Adrenal gland (tissue), 9 donors: ENCODE measurements at regions not wholly inside any gene's neighbourhood (a gene's known extent, or its start where the extent isn't known, plus 50 kb on each side); places are given as distances from the start of the nearest gene placed in this dataset.
"Not testable (repeated sequence)": the region's sequence is repeated elsewhere in the genome, so short reads cannot be mapped to it uniquely, and the experiment has no call there.

Experiments
- DNase-seq, 7 donors: peaks; one replicate each; pipeline ENCODE4 v3.0.0-alpha.2; 2019 to 2020
- H3K27ac ChIP-seq, 5 donors: fragments of 200-600 bp; sonication (generic) in 4 of 5; 1 replicate in 3 of 5; 2 replicates in 2 of 5; pipeline versions ENCODE4 v1.5.1 to v1.8.0; 2016 to 2020; ENCODE audit warnings: mild to moderate bottlenecking in 1 of 5
- H3K27me3 ChIP-seq: fragments of 200-600 bp; 2 replicates; pipeline ENCODE4 v1.8.0; 2021
- H3K36me3 ChIP-seq, 2 donors: fragments of 200-600 bp; replicated peaks in 1 of 2; 1 replicate in 1 of 2; 2 replicates in 1 of 2; pipeline versions ENCODE4 v1.5.1 to v1.8.0; 2018 to 2022
- H3K4me1 ChIP-seq, 2 donors: fragments of 200-600 bp; replicated peaks in 1 of 2; 1 replicate in 1 of 2; 2 replicates in 1 of 2; pipeline versions ENCODE4 v1.5.1 to v1.8.0; 2018 to 2021
- H3K4me3 ChIP-seq, 4 donors: fragments of 200-600 bp; sonication (generic) in 3 of 4; one replicate each; pipeline ENCODE4 v1.5.1; 2016 to 2018
- H3K9me3 ChIP-seq, 3 donors: fragments of 200-600 bp; sonication (generic) in 1 of 3; replicated peaks in 1 of 3; 1 replicate in 2 of 3; 2 replicates in 1 of 3; pipeline versions ENCODE4 v1.5.1 to v1.8.0; 2016 to 2021
- CTCF ChIP-seq, 6 experiments: fragments of 450-650 bp in 4 of 6; fragments of 200-600 bp in 2 of 6; sonication (generic) in 1 of 6; IDR thresholded peaks; 1 replicate in 5 of 6; 2 replicates in 1 of 6; pipeline versions ENCODE4 v1.5.1 to v1.8.0; 2016 to 2021; ENCODE audit warnings: antibody characterized with exemption in 6 of 6, mild to moderate bottlenecking in 2 of 6, moderate library complexity in 1 of 6
- POLR2A ChIP-seq, 2 donors: fragments of 450-650 bp; IDR thresholded peaks; one replicate each; pipeline ENCODE4 v1.6.1; 2017; ENCODE audit warnings: antibody characterized with exemption in 2 of 2, mild to moderate bottlenecking in 2 of 2, moderate library complexity in 1 of 2
- WGBS, 4 donors: extraction: QIAGEN DNeasy Blood & Tissue Kit in 2 of 4; methylation state at CpG; one replicate each; pipeline versions ENCODE4 v1.1.5 to v1.1.7; 2013 to 2017; 5-methylcytosine and 5-hydroxymethylcytosine counted together
- intact Hi-C, 2 donors: fragments of 100-400 bp; cut with DNase I; formaldehyde crosslinking; loops; one replicate each; pipeline versions ENCODE4 v1.14.1 to v1.15.0; 2022 to 2023
- donor health status: healthy with polysubstance abuse.
- donor health status: Bipolar disorder and iron deficiency.
- donor health status: DM: yes; HTN: yes; CAD: no.
- donor health status: DM: no; HTN: no; CAD: no.
- donor health status: DM: no; HTN: no; CAD: no.

GRCh38 chr11:129705933-129706332, 109.7 kb upstream of the TMEM45B start:
- Histone ChIP-seq H3K4me1 (no peaks in the 10 kb centered on the region), H3K27me3 (no peaks in the 10 kb centered on the region), H3K4me3 (no peak overlapping the region), H3K27ac (no peak overlapping the region), H3K36me3 (no peaks in the 10 kb centered on the region), H3K9me3 (no peaks in the 10 kb centered on the region)
- intact Hi-C loops = no loop called here
- TF ChIP-seq POLR2A (IDR thresholded peaks at IDR 0.05) (no peak), CTCF (IDR thresholded peaks at IDR 0.05) (no peak)
- WGBS, 4 donors = 59 to 69% (median 66%) methylated on average over 7 of the region's 7 CpGs
- DNase-seq = no peak

- Histone ChIP-seq H3K9me3 (no peaks in the 10 kb centered on the region), H3K4me1 (no peaks in the 10 kb centered on the region), H3K27ac (no peak overlapping the region), H3K36me3 (no peaks in the 10 kb centered on the region), H3K4me3 (no peak overlapping the region), H3K27me3 (no peaks in the 10 kb centered on the region)
- intact Hi-C loops = no loop called here
- TF ChIP-seq CTCF (IDR thresholded peaks at IDR 0.05) = no peak
- TF ChIP-seq POLR2A (IDR thresholded peaks at IDR 0.05) = no peak
- 48 to 63% (median 55%) methylated on average over 10 to 15 of the region's 15 CpGs for WGBS, 4 donors
- peak in 6 of 7 donors; percentile 5 to 51 (median 35) for DNase-seq
These were observed 105.7 kb upstream of the TMEM45B start for GRCh38 chr11:129709801-129710398.

- Histone ChIP-seq H3K9me3 (no peaks in the 10 kb centered on the region), H3K27ac (no peak overlapping the region), H3K4me1 (no peaks in the 10 kb centered on the region), H3K36me3 (no peaks in the 10 kb centered on the region), H3K27me3 (no peaks in the 10 kb centered on the region), H3K4me3 (no peak overlapping the region)
- DNase-seq = peak in 2 of 7 donors; percentile 1 to 24
- 67 to 87% (median 74%) methylated on average over 2 of the region's 2 CpGs for WGBS, 4 donors
- intact Hi-C loops = no loop called here
- TF ChIP-seq CTCF (IDR thresholded peaks at IDR 0.05) = no peak
- TF ChIP-seq POLR2A (IDR thresholded peaks at IDR 0.05) = no peak
These were observed 105.2 kb upstream of the TMEM45B start for GRCh38 chr11:129710423-129710822.

- 69 to 75% (median 72%) methylated on average over 3 of the region's 3 CpGs for WGBS, 4 donors
- Histone ChIP-seq H3K4me1 (no peaks in the 10 kb centered on the region), H3K27ac (no peak overlapping the region), H3K9me3 (no peaks in the 10 kb centered on the region), H3K4me3 (no peak overlapping the region), H3K36me3 (no peaks in the 10 kb centered on the region), H3K27me3 (no peaks in the 10 kb centered on the region)
- peak in 1 of 7 donors; percentile 4 for DNase-seq
- intact Hi-C loops = no loop called here
- TF ChIP-seq POLR2A (IDR thresholded peaks at IDR 0.05) = no peak
- no peak for TF ChIP-seq CTCF (IDR thresholded peaks at IDR 0.05)
These were observed 103.9 kb upstream of the TMEM45B start for GRCh38 chr11:129711760-129712159.

- H3K27ac ChIP-seq, intact Hi-C loops, H3K36me3 ChIP-seq, H3K27me3 ChIP-seq, H3K9me3 ChIP-seq, H3K4me3 ChIP-seq, H3K4me1 ChIP-seq: not testable (repeated sequence)
- DNase-seq = peak in 1 of 7 donors; percentile 29
- WGBS, 4 donors = 84 to 92% (median 89%) methylated on average over 21 to 25 of the region's 25 CpGs
These were observed 103.0 kb upstream of the TMEM45B start for GRCh38 chr11:129712486-129713240.
